ENCODE measurements at regions not wholly inside any gene's neighbourhood (a gene's known extent, or its start where the extent isn't known, plus 50 kb on each side); places are given as distances from the start of the nearest gene placed in this dataset.

GRCh38 chr5:123720955-123721354 lies 209.0 kb downstream of the CSNK1G3 start:
- TF ChIP-seq GATA3 (IDR thresholded peaks at IDR 0.05; ENCODE audit: low read depth, low read length) (no peak), GATA2 (IDR thresholded peaks at IDR 0.05; ENCODE audit: low read depth, low read length) (no peak)

GRCh38 chr5:123720339-123720738 lies 208.4 kb downstream of the CSNK1G3 start:
- no peak for TF ChIP-seq GATA3 (IDR thresholded peaks at IDR 0.05; ENCODE audit: low read depth, low read length)
- no peak for TF ChIP-seq GATA2 (IDR thresholded peaks at IDR 0.05; ENCODE audit: low read depth, low read length)

- TF ChIP-seq GATA2 (IDR thresholded peaks at IDR 0.05; ENCODE audit: low read depth, low read length) (no peak), GATA3 (IDR thresholded peaks at IDR 0.05; ENCODE audit: low read depth, low read length) (no peak)
These were observed 207.0 kb downstream of the CSNK1G3 start for GRCh38 chr5:123719004-123719403.

- no peak for TF ChIP-seq GATA3 (IDR thresholded peaks at IDR 0.05; ENCODE audit: low read depth, low read length)
- no peak for TF ChIP-seq GATA2 (IDR thresholded peaks at IDR 0.05; ENCODE audit: low read depth, low read length)
These were observed 206.3 kb downstream of the CSNK1G3 start for GRCh38 chr5:123718238-123718637.

- TF ChIP-seq GATA2 (IDR thresholded peaks at IDR 0.05; ENCODE audit: low read depth, low read length) (no peak), GATA3 (IDR thresholded peaks at IDR 0.05; ENCODE audit: low read depth, low read length) (no peak)
These were observed 205.2 kb downstream of the CSNK1G3 start for GRCh38 chr5:123717139-123717538.

- TF ChIP-seq GATA2 (IDR thresholded peaks at IDR 0.05; ENCODE audit: low read depth, low read length) (no peak), GATA3 (IDR thresholded peaks at IDR 0.05; ENCODE audit: low read depth, low read length) (no peak)
These were observed 198.1 kb downstream of the CSNK1G3 start for GRCh38 chr5:123710031-123710430.

- TF ChIP-seq GATA2 (IDR thresholded peaks at IDR 0.05; ENCODE audit: low read depth, low read length) (no peak), GATA3 (IDR thresholded peaks at IDR 0.05; ENCODE audit: low read depth, low read length) (no peak)
These were observed 197.4 kb downstream of the CSNK1G3 start for GRCh38 chr5:123709422-123709821.

- no peak for TF ChIP-seq GATA2 (IDR thresholded peaks at IDR 0.05; ENCODE audit: low read depth, low read length)
These were observed 196.3 kb downstream of the CSNK1G3 start for GRCh38 chr5:123708074-123708806.

GRCh38 chr5:123706531-123706930 lies 194.6 kb downstream of the CSNK1G3 start:
- no peak for TF ChIP-seq GATA2 (IDR thresholded peaks at IDR 0.05; ENCODE audit: low read depth, low read length)
- TF ChIP-seq GATA3 (IDR thresholded peaks at IDR 0.05; ENCODE audit: low read depth, low read length), result no peak

GRCh38 chr5:123705741-123706140 lies 193.8 kb downstream of the CSNK1G3 start:
- no peak for TF ChIP-seq GATA3 (IDR thresholded peaks at IDR 0.05; ENCODE audit: low read depth, low read length)
- no peak for TF ChIP-seq GATA2 (IDR thresholded peaks at IDR 0.05; ENCODE audit: low read depth, low read length)

- TF ChIP-seq GATA3 (IDR thresholded peaks at IDR 0.05; ENCODE audit: low read depth, low read length), result no peak
- no peak for TF ChIP-seq GATA2 (IDR thresholded peaks at IDR 0.05; ENCODE audit: low read depth, low read length)
These were observed 189.7 kb downstream of the CSNK1G3 start for GRCh38 chr5:123701511-123702200.

GRCh38 chr5:123700624-123701287 lies 188.8 kb downstream of the CSNK1G3 start:
- no peak for TF ChIP-seq GATA2 (IDR thresholded peaks at IDR 0.05; ENCODE audit: low read depth, low read length)
- no peak for TF ChIP-seq GATA3 (IDR thresholded peaks at IDR 0.05; ENCODE audit: low read depth, low read length)

- no peak for TF ChIP-seq GATA2 (IDR thresholded peaks at IDR 0.05; ENCODE audit: low read depth, low read length)
- TF ChIP-seq GATA3 (IDR thresholded peaks at IDR 0.05; ENCODE audit: low read depth, low read length), result no peak
These were observed 187.6 kb downstream of the CSNK1G3 start for GRCh38 chr5:123699571-123699970.

GRCh38 chr5:123696921-123697341 lies 185.0 kb downstream of the CSNK1G3 start:
- TF ChIP-seq GATA2 (IDR thresholded peaks at IDR 0.05; ENCODE audit: low read depth, low read length) (no peak), GATA3 (IDR thresholded peaks at IDR 0.05; ENCODE audit: low read depth, low read length) (no peak)

GRCh38 chr5:123690821-123691220 lies 178.8 kb downstream of the CSNK1G3 start:
- TF ChIP-seq GATA3 (IDR thresholded peaks at IDR 0.05; ENCODE audit: low read depth, low read length), result no peak

Data from SH-SY5Y (cell line).